WI38 (cell line): ENCODE measurements at regions not wholly inside any gene's neighbourhood (a gene's known extent, or its start where the extent isn't known, plus 50 kb on each side); places are given as distances from the start of the nearest gene placed in this dataset.

Source experiments
- H3K4me3 ChIP-seq: 2 replicates; pipeline ENCODE4 v1.5.1; 2011; ENCODE audit warnings: low read depth, mild to moderate bottlenecking, control low read depth, low read length
- TF ChIP-seq, protein P1 (sequence below): IDR thresholded peaks from 2 replicates; pipeline ENCODE4 v1.5.1; 2012; ENCODE audit warnings: low read depth, mild to moderate bottlenecking, control low read depth, low read length

DNA sequence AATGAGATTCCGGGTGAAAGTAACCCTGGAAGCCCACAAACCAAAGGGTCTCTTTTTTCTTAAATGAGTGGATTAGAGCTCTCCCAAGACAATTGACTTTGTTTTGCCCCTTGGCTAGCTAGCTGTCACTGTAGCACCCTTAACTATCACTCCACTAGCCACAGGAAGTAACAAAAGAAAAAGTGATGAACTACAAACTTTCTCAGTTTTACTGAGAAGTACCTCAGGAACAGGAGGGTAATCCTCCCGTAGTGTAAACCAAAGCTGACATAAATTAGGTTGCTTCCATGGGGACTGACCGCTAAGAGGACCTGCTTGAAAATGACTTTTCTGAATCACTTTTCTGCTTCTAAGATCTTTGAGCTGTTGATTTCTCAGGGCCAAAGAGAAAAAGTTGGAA is 240.1 kb downstream of the BARHL2 start:
- TF ChIP-seq, protein P1, sequence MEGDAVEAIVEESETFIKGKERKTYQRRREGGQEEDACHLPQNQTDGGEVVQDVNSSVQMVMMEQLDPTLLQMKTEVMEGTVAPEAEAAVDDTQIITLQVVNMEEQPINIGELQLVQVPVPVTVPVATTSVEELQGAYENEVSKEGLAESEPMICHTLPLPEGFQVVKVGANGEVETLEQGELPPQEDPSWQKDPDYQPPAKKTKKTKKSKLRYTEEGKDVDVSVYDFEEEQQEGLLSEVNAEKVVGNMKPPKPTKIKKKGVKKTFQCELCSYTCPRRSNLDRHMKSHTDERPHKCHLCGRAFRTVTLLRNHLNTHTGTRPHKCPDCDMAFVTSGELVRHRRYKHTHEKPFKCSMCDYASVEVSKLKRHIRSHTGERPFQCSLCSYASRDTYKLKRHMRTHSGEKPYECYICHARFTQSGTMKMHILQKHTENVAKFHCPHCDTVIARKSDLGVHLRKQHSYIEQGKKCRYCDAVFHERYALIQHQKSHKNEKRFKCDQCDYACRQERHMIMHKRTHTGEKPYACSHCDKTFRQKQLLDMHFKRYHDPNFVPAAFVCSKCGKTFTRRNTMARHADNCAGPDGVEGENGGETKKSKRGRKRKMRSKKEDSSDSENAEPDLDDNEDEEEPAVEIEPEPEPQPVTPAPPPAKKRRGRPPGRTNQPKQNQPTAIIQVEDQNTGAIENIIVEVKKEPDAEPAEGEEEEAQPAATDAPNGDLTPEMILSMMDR: no peak
- no peak overlapping the region for H3K4me3 ChIP-seq

DNA sequence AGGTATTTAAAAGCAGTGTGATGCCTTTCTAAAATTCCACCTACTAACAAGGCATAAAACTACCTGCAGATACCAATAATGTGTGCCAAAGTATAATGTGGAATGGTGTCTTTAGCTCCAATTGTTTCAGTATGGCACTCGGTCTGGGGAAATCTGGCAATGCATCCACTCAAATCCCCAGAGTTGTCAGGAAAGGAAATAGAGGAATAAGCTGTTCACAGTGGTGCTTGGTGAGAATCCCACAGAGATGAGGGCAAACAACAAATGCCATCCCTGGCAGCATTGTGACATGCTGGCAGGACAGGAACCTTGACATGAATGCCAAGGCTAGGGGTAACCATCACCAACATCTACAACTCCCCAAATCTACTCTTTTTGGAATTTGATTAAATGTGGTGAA is 240.7 kb downstream of the BARHL2 start:
- H3K4me3 ChIP-seq: no peak overlapping the region
- TF ChIP-seq, protein P1: no peak

DNA sequence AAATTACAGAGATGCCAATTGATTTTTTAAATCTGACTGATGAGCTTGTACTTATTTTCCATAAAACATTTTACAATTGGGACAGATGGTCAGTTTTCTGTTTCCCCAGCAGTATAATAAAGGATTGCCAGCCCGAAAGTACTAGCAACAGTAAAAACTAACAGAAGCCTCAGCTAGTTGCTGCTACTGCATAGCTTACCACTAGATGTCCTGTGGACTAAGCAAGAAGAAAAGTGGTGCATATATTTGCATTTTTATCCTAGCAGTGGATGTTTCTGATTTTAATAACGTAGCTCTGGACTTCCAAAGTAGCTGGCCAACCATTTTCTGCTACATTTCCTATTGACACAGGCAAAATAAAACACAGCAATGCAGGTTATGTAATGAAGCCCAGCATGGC is 241.5 kb downstream of the BARHL2 start:
- TF ChIP-seq, protein P1: no peak
- no peak overlapping the region for H3K4me3 ChIP-seq

DNA sequence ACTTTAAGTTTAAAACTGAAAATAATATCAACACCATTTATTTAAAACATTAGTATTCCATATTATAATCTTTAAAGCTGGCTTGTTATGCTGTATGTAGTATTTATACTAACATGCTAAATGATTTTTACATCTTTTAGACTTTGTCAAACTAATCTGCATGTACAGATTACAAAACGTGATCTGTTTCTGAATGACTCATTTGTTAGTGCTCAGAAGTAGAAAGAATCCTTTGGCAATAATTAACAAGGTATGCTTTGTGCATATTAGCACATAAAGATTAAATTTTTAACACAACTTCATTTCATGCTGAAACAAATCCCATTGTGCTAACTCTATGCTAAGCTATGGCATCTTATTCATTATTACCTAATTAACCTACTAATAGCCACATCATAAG is 242.4 kb downstream of the BARHL2 start:
- TF ChIP-seq, protein P1: no peak
- H3K4me3 ChIP-seq: no peak overlapping the region

DNA sequence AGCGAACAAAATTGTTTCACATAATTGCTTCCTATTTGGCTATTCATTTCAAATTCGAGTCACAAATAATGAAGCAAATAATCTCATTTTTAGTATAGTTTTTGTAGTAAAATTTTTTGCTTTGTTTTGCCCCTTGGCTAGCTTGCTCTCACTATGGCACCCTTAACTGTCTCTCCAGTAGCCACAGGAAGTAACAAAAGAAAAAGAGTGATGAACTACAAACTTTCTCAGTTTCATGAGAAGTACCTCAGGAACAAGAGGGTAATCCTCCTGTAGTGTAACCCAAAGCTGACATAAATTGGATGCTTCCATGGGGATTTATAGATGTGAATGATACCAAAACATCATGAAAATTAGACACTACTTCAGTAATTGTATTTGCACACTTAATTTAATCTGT is 242.9 kb downstream of the BARHL2 start:
- H3K4me3 ChIP-seq: no peak overlapping the region
- TF ChIP-seq, protein P1: no peak

DNA sequence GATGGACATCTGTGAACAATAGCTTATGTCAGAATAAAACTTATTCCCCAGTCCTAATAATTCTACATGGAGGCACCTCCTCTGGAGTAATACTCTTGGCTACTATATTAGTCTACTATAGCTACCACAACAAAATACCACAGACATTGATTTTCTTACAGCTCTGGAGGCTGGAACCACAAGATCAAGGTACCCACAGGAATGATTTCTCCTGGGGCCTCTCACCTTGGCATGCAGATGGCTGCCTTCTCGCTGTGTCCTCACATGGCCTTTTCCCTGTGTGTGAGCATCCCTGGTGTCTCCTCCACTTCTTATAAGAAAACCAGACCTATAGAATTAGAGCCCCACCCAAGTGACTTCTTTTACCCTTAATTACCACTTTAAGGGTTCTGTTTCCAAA is 244.3 kb downstream of the BARHL2 start:
- no peak overlapping the region for H3K4me3 ChIP-seq
- TF ChIP-seq, protein P1: no peak

DNA sequence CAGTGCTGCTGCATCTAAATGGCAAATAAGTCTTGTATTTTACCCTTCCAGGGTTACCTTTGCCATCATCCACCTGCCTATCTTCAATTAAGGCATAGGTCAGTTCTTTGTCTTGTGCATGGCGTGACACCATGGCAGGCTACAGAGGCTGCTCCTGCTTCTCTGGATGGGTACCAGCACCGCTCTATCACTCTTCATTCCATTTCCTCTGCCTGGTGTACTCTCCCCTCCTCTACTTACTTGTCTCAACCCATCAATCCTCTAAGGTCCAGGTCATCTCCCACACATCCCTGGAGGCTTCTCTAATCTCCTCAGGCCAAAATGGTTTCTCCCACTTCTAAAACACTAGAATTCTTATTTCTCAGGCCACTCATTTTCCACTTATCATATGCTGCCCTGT is 257.5 kb downstream of the BARHL2 start:
- TF ChIP-seq, protein P1: no peak
- no peak overlapping the region for H3K4me3 ChIP-seq
